Mesendoderm (in vitro differentiated cells): ENCODE measurements at regions not wholly inside any gene's neighbourhood (a gene's known extent, or its start where the extent isn't known, plus 50 kb on each side); places are given as distances from the start of the nearest gene placed in this dataset.

Experiments
- DNase-seq: peaks from one replicate; pipeline ENCODE4 v3.0.0; 2013
- H2AK5ac ChIP-seq: 2 replicates; pipeline ENCODE4 v1.6.1; 2013; ENCODE audit warnings: low read length, inconsistent platforms
- H2BK120ac ChIP-seq: 2 replicates; pipeline ENCODE4 v1.6.1; 2013; ENCODE audit warnings: low read depth, mild to moderate bottlenecking, low read length, moderate library complexity, mixed read lengths
- H2BK15ac ChIP-seq: replicated peaks from 2 replicates; pipeline ENCODE4 v1.6.1; 2013; ENCODE audit warnings: low read depth, mild to moderate bottlenecking, moderate library complexity
- H2BK5ac ChIP-seq: 2 replicates; pipeline ENCODE4 v1.6.1; 2013; ENCODE audit warnings: low read length, inconsistent platforms
- H3K18ac ChIP-seq: 2 replicates; pipeline ENCODE4 v1.6.1; 2013; ENCODE audit warnings: mild to moderate bottlenecking, low read length, mixed read lengths
- H3K23ac ChIP-seq: one replicate; pipeline ENCODE4 v1.6.1; 2013; ENCODE audit warnings: low read length
- H3K27ac ChIP-seq: 2 replicates; pipeline ENCODE4 v1.5.1; 2013; ENCODE audit warnings: low read depth, mild to moderate bottlenecking, inconsistent platforms, low read length, moderate library complexity
- H3K27me3 ChIP-seq: 2 replicates; pipeline ENCODE4 v1.6.1; 2013; ENCODE audit warnings: low read length, control low read depth, mild to moderate bottlenecking, inconsistent platforms; ENCODE audit not compliant: insufficient read depth, poor library complexity
- H3K36me3 ChIP-seq: 2 replicates; pipeline ENCODE4 v1.6.1; 2013; ENCODE audit warnings: low read length, inconsistent platforms; ENCODE audit not compliant: control insufficient read depth, insufficient read depth
- H3K4ac ChIP-seq: one replicate; pipeline ENCODE4 v1.6.1; 2013; ENCODE audit warnings: low read depth, mild to moderate bottlenecking, low read length, moderate library complexity
- H3K4me1 ChIP-seq: 2 replicates; pipeline ENCODE4 v1.6.1; 2013; ENCODE audit warnings: low read depth, low read length, inconsistent platforms; ENCODE audit not compliant: control insufficient read depth
- H3K4me2 ChIP-seq: 2 replicates; pipeline ENCODE4 v1.6.1; 2013; ENCODE audit warnings: low read length
- H3K4me3 ChIP-seq: 2 replicates; pipeline ENCODE4 v1.5.1; 2013; ENCODE audit warnings: mild to moderate bottlenecking, low read length
- H3K56ac ChIP-seq: one replicate; pipeline ENCODE4 v1.6.1; 2013; ENCODE audit warnings: low read length
- H3K79me1 ChIP-seq: 2 replicates; pipeline ENCODE4 v1.6.1; 2013; ENCODE audit warnings: low read length, inconsistent platforms
- H3K79me2 ChIP-seq: 2 replicates; pipeline ENCODE4 v1.6.1; 2013; ENCODE audit warnings: mild to moderate bottlenecking, low read length; ENCODE audit not compliant: control insufficient read depth, insufficient read depth
- H3K9ac ChIP-seq: 2 replicates; pipeline ENCODE4 v1.6.1; 2013; ENCODE audit warnings: low read length, inconsistent platforms
- H4K5ac ChIP-seq: one replicate; pipeline ENCODE4 v1.6.1; 2013; ENCODE audit warnings: low read length
- H4K8ac ChIP-seq: one replicate; pipeline ENCODE4 v1.6.1; 2013; ENCODE audit warnings: low read depth, mild to moderate bottlenecking, control low read depth, low read length, moderate library complexity
- WGBS: extraction: QIAGEN DNeasy Blood & Tissue Kit; methylation state at CpG from one replicate; pipeline ENCODE4 v1.1.7; 2013; ENCODE audit warnings: low lambda C conversion rate, missing lambda C conversion rate; ENCODE audit not compliant: insufficient coverage; ENCODE audit errors: extremely low coverage; 5-methylcytosine and 5-hydroxymethylcytosine counted together

- Histone ChIP-seq H4K5ac (no peak overlapping the region), H2BK5ac (no peak overlapping the region), H2BK15ac (no peak overlapping the region), H3K4me2 (no peak overlapping the region), H3K18ac (no peak overlapping the region), H4K8ac (no peak overlapping the region), H2BK120ac (no peak overlapping the region), H3K56ac (no peak overlapping the region), H3K79me1 (no peaks in the 10 kb centered on the region), H3K23ac (no peak overlapping the region), H2AK5ac (no peak overlapping the region), H3K9ac (no peak overlapping the region), H3K27ac (no peak overlapping the region), H3K4me3 (no peak overlapping the region), H3K79me2 (no peaks in the 10 kb centered on the region), H3K4me1 (no peaks in the 10 kb centered on the region), H3K27me3 (no peaks in the 10 kb centered on the region), H3K36me3 (no peaks in the 10 kb centered on the region), H3K4ac (no peak overlapping the region)
- no CpG with 5 or more reads among the region's 3 CpGs for WGBS
- DNase-seq = no peak
Observed at GRCh38 chr1:221030990-221031389, 151.7 kb downstream of the HLX start.

- no peak overlapping the region for H2AK5ac ChIP-seq
Observed at GRCh38 chr1:221031458-221032203, 152.4 kb downstream of the HLX start.

GRCh38 chr1:221032204-221032585 lies 153.0 kb downstream of the HLX start:
- Histone ChIP-seq H3K4me2 (no peak overlapping the region), H2AK5ac (no peak overlapping the region), H3K18ac (no peak overlapping the region), H3K79me1 (no peaks in the 10 kb centered on the region), H3K23ac (no peak overlapping the region), H3K9ac (no peak overlapping the region), H2BK120ac (no peak overlapping the region), H3K27ac (no peak overlapping the region), H4K8ac (no peak overlapping the region), H4K5ac (no peak overlapping the region), H3K56ac (no peak overlapping the region), H3K4ac (no peak overlapping the region), H2BK15ac (no peak overlapping the region), H3K4me3 (no peak overlapping the region), H2BK5ac (no peak overlapping the region), H3K27me3 (no peaks in the 10 kb centered on the region), H3K4me1 (no peaks in the 10 kb centered on the region), H3K36me3 (no peaks in the 10 kb centered on the region), H3K79me2 (no peaks in the 10 kb centered on the region)
- DNase-seq = no peak

More at GRCh38 chr1:221031458-221032203, 152.4 kb downstream of the HLX start:
- Histone ChIP-seq H3K56ac (no peak overlapping the region), H3K9ac (no peak overlapping the region), H3K4ac (no peak overlapping the region), H3K4me3 (no peak overlapping the region), H2BK15ac (no peak overlapping the region), H3K27ac (no peak overlapping the region), H2BK120ac (no peak overlapping the region), H3K4me1 (no peaks in the 10 kb centered on the region), H3K18ac (no peak overlapping the region), H3K23ac (no peak overlapping the region), H3K79me2 (no peaks in the 10 kb centered on the region), H4K5ac (no peak overlapping the region), H3K79me1 (no peaks in the 10 kb centered on the region), H3K4me2 (no peak overlapping the region), H2BK5ac (no peak overlapping the region), H4K8ac (no peak overlapping the region), H3K27me3 (no peaks in the 10 kb centered on the region), H3K36me3 (no peaks in the 10 kb centered on the region)
- WGBS = no CpG with 5 or more reads among the region's 3 CpGs
- no peak for DNase-seq

DNA sequence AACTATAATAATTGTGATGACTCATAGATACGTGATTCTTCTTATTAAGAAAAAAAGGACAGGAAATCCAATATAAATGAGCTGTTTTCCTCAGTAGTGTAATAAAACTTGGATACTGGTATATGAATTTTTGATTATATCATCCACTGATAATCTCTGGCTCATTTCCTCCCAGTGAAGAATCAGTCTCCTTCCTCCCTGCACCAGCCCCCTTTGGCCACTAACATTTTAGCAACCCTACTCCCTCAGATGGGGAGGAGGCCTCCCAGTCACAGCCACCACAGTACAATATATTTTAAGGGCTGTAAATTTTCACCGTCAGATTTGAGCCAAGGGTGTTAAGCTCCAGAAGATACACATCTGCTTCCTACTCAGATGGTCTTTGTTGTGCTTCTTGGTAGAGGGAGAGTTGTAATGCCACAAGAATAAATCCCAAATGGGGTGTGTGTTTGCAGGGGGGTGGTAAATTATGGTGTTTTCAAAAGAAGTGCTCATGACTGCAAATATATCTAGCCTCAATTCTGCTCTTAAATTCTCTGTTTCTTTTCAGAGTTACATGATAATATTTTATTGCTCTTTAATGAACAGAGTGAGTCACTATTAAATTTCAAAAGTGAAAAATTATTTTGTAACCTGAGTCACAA lies 153.5 kb downstream of the HLX start:
- Histone ChIP-seq H3K18ac (no peak overlapping the region), H3K9ac (no peak overlapping the region), H3K27ac (no peak overlapping the region), H3K4ac (no peak overlapping the region), H3K36me3 (no peaks in the 10 kb centered on the region), H3K79me1 (no peaks in the 10 kb centered on the region), H3K4me3 (no peak overlapping the region), H2BK15ac (no peak overlapping the region), H2BK5ac (no peak overlapping the region), H4K5ac (no peak overlapping the region), H4K8ac (no peak overlapping the region), H3K4me1 (no peaks in the 10 kb centered on the region), H3K4me2 (no peak overlapping the region), H3K23ac (no peak overlapping the region), H3K27me3 (no peaks in the 10 kb centered on the region), H3K56ac (no peak overlapping the region), H3K79me2 (no peaks in the 10 kb centered on the region), H2AK5ac (no peak overlapping the region), H2BK120ac (no peak overlapping the region)
- no peak for DNase-seq
- no CpG with 5 or more reads among the region's 2 CpGs for WGBS

- Histone ChIP-seq H3K4ac (no peak overlapping the region), H3K4me3 (no peak overlapping the region), H3K79me1 (no peaks in the 10 kb centered on the region), H3K79me2 (no peaks in the 10 kb centered on the region), H2AK5ac (no peak overlapping the region), H2BK120ac (no peak overlapping the region), H3K27me3 (no peaks in the 10 kb centered on the region), H2BK5ac (no peak overlapping the region), H3K27ac (no peak overlapping the region), H3K36me3 (no peaks in the 10 kb centered on the region), H3K4me2 (no peak overlapping the region), H4K5ac (no peak overlapping the region), H3K9ac (no peak overlapping the region), H3K23ac (no peak overlapping the region), H3K56ac (no peak overlapping the region), H3K18ac (no peak overlapping the region), H2BK15ac (no peak overlapping the region), H4K8ac (no peak overlapping the region), H3K4me1 (no peaks in the 10 kb centered on the region)
- peak; percentile 75 for DNase-seq
- WGBS = no CpG with 5 or more reads among the region's 6 CpGs
Observed at GRCh38 chr1:221035662-221036153, 156.5 kb downstream of the HLX start.
